ENCODE measurements at regions not wholly inside any gene's neighbourhood (a gene's known extent, or its start where the extent isn't known, plus 50 kb on each side); places are given as distances from the start of the nearest gene placed in this dataset.
A peak's percentile ranks its signal among the peaks of the same experiment; 100 is the strongest.

- DNase-seq (ENCODE audit: low spot score): no peak
Observed at GRCh38 chr7:116310141-116310540, 99.8 kb downstream of the TES start.

DNA sequence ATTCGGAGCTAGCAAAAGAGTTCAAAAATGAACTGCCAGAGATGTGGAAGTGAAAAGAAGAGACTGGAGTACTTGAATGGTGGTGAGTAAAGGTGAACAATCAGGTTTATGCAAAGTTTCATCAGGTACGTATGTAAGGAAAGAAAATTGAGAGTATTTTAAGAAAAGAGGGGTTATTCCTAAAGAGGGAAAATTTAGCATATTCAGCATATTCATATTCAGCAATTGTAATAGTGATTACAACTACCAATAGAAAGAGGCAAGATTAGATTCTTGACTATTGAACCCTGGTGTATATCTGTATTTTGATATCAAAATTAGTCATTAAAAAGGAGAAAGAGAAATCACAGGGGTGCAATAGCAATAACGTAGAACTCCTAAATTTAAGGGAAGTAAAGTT lies 100.9 kb downstream of the TES start:
- no peak for DNase-seq (ENCODE audit: low spot score)

GRCh38 chr7:116311816-116312471 lies 101.6 kb downstream of the TES start:
- no peak for DNase-seq (ENCODE audit: low spot score)

DNA sequence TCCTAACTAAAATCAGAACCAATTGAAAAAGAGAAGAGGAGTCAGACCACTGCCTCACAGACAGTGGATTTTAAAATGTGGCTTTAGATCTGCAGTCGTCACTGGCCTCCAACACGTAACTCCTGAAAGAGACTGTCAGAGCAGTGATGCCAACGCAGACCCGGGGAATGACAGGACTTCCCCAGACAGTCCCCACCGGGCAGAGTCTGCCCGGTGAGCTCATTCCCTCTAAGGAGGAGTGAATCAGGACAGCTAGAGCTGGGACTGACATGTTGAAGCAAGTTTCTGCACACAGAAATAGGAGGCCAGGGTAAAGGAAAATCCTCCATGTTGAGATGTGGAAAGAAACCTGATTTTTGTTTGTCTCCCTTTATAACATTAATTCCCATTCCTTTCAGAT lies 105.0 kb downstream of the TES start:
- DNase-seq (ENCODE audit: low spot score): no peak

- no peak for DNase-seq (ENCODE audit: low spot score)
Observed at GRCh38 chr7:116315803-116316202, 105.5 kb downstream of the TES start.

DNA sequence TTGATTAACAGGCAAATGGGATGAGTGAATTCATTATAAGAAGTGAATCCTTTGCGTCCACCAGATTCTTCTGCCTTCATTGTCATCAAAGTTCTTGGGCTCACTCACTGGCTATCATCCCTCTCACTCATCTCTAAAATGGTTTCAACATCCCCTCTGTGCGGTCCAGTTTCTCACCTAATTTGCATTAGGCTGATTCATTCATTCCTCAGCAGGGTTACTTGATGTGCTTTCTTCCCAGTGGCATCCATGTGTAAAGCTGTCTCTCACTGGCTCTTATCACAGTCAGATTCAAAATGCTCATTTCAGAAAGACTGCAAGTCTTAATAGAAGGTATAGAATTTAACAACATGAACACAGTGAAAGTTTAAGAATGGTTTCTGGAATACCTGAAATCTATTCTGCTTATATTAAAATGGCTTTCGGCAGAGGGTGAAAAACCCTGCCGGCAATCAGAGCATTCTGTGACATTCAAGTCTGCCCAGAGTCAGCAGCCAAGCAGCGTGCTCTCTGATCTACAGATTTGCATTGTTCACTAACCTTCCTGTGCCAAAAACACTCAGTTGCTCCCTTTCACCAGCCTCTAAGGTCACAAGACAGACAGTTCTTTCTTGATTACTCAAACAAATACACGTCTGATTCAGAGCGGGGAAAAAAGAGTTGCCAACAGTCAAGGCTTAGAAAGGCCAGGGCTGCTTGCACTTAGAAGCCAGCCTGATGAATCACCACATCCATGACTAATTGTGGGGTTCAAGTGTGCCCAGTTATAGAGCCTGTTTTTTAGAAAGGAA lies 106.7 kb downstream of the TES start:
- peak; percentile 89 for DNase-seq (ENCODE audit: low spot score)

DNA sequence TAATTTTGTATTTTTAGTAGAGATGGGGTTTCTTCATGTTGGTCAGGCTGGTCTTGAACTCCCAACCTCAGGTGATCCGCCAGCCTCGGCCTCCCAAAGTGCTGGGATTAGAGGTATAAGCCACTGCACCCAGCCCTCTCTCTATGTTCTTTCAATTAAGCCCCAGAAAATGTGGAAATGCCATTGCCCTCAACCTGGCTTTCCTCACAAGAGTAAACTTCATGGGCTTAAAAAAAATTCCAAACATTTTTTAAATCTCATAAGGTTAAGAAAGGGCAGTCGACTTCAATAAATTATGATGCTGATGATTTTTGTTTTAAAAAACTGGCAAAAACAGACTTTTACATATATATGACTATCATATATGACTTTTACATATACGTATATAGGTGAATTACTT lies 107.6 kb downstream of the TES start:
- no peak for DNase-seq (ENCODE audit: low spot score)

- no peak for DNase-seq (ENCODE audit: low spot score)
Observed at GRCh38 chr7:116322541-116322940, 112.2 kb downstream of the TES start.

DNA sequence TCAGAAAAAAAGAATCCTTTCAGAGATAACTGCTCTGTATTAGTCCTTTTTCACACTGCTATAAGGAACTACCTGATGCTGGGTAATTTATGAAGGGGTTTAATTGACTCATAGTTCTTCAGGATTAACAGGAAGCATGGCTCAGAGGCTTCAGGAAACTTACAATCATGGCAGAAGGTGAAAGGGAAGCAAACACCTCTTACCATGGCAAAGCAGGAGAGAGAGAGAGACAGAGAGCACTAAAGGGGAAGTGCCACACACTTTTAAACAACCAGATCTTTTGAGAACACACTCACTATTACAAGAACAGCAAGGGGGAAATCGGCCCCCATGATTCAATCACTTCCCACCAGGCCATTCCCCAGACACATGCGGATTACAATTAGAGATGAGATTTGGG lies 114.2 kb downstream of the TES start:
- DNase-seq (ENCODE audit: low spot score): no peak

DNA sequence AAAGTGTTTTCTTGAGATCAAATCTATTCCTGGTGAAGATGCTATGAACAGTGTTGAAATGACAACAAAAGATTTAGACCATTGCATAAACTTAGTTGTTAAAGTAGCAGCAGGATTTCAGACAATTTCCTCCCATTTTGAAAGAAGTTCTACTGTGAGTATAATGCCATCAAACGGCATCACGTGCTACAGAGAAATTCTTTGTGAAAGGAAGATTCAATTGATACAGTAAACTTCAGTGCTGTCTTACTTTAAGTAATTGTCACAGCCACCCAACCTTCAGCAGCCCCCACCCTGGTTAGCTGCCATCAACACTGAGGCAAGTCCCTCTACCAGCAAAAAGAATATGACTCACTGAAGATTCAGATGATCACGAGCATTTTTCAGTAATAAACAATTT lies 115.2 kb downstream of the TES start:
- DNase-seq (ENCODE audit: low spot score): no peak

DNA sequence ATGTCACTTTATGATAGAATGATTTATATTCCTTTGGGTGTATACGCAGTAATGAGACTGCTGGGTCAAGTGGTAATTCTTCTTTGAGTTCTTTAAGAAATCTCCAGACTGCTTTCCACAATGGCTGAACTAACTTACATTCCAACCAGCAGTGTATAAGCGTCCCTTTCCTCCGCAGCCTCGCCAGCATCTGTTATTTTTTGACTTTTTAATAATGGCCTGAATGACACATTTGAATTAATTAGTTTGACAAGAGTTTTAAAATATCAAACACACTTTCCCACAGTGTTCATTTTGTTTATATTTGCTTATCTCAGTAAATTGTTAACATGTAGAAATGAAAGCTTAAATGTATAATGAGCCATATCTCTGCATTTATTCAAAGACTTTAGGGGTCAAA lies 116.8 kb downstream of the TES start:
- no peak for DNase-seq (ENCODE audit: low spot score)

- DNase-seq (ENCODE audit: low spot score): peak; percentile 36
Observed at GRCh38 chr7:116327752-116328151, 117.4 kb downstream of the TES start.

DNA sequence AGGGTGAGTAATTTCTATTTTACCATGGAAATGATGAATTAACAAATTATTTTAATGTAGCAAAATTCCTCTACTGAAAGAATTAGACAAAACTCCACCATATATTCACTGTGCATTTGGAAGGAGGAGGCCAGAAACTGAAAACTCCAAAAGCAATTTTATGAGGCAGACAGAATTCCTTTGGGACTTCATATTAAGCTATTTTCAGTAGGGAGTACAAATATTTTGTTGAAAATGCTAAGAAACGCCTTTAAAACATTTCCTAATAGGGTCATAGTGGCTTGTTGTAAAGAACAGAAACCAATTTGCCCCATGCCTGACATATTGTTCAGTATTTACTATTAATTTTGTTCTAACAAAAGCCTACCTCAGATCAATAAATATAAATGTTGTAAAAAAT lies 117.8 kb downstream of the TES start:
- DNase-seq (ENCODE audit: low spot score): no peak

- DNase-seq (ENCODE audit: low spot score): no peak
Observed at GRCh38 chr7:116329686-116330503, 119.6 kb downstream of the TES start.

- DNase-seq (ENCODE audit: low spot score): no peak
Observed at GRCh38 chr7:116331020-116331419, 120.7 kb downstream of the TES start.

GRCh38 chr7:116332766-116333165 lies 122.4 kb downstream of the TES start:
- DNase-seq (ENCODE audit: low spot score): no peak

- DNase-seq (ENCODE audit: low spot score): no peak
Observed at GRCh38 chr7:116334555-116334954, 124.2 kb downstream of the TES start.

DNA sequence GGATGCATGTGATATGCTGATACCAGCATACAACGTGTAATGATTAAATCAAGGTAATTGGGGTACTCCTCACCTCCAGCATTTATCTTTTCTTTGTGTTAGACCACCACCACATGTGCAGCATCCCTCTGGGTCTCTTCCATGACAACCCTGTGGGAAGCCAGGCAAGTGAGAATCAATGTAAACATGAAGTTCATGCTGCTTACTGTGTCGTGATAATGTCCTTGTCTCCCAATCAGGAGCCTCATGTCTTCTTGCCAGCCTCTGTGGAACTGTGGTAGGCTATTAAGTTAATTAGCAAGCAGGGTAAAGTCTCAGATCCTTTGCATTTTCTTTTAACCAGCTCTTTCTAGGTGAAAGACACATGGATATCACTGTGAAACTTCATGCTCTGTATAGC lies 126.7 kb downstream of the TES start:
- DNase-seq (ENCODE audit: low spot score): no peak

- no peak for DNase-seq (ENCODE audit: low spot score)
Observed at GRCh38 chr7:116337800-116338199, 127.5 kb downstream of the TES start.

- no peak for DNase-seq (ENCODE audit: low spot score)
Observed at GRCh38 chr7:116339564-116339963, 129.2 kb downstream of the TES start.

DNA sequence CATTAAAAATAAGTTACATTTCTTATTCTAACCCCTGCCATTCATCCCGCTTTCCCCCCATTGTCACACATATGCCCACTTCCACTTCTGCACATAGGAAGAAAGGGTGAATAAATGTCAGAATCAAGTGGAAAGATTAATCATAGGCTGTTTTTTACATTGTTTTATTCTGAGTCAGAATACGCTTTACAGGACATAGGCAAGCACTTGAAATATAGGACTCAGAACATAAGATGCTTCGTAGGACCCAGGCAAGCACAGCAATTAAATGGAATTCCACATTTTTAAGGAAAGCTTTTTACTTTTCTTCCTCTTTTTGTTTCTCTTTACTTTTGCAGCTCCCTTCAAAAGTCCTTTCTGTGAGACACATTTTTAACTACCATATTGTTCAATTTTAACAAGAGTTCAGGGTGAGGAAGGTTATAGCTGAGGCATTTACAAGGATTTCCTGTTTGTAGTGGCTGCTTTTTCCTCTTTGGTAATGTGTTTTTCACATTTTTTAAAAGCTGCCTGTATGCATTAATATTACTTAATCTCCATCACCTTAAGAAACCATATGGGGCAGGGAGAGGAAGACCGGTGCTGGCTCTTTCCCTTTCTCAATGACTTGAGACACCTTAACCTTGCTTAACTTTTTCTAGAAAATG lies 130.0 kb downstream of the TES start:
- DNase-seq (ENCODE audit: low spot score): no peak

Measured in H4 (cell line).